ENCODE measurements at regions not wholly inside any gene's neighbourhood (a gene's known extent, or its start where the extent isn't known, plus 50 kb on each side); places are given as distances from the start of the nearest gene placed in this dataset.
A peak's percentile ranks its signal among the peaks of the same experiment; 100 is the strongest.

GRCh38 chr13:85313761-85314503, 485.3 kb downstream of the SLITRK6 start:
- peak; percentile 1 for DNase-seq (ENCODE audit: low read depth)

GRCh38 chr13:85312071-85312470, 487.1 kb downstream of the SLITRK6 start:
- no peak for DNase-seq (ENCODE audit: low read depth)

GRCh38 chr13:85303630-85304029, 495.6 kb downstream of the SLITRK6 start:
- no peak for DNase-seq (ENCODE audit: low read depth)

- no peak for DNase-seq (ENCODE audit: low read depth)
These were observed 500.8 kb downstream of the SLITRK6 start for GRCh38 chr13:85298387-85298924.

- no peak for DNase-seq (ENCODE audit: low read depth)
These were observed 510.5 kb downstream of the SLITRK6 start for GRCh38 chr13:85288698-85289097.

- no peak for DNase-seq (ENCODE audit: low read depth)
These were observed 511.7 kb downstream of the SLITRK6 start for GRCh38 chr13:85287528-85287927.

GRCh38 chr13:85286081-85286480, 513.1 kb downstream of the SLITRK6 start:
- no peak for DNase-seq (ENCODE audit: low read depth)

- no peak for DNase-seq (ENCODE audit: low read depth)
These were observed 514.9 kb downstream of the SLITRK6 start for GRCh38 chr13:85284349-85284748.

- no peak for DNase-seq (ENCODE audit: low read depth)
These were observed 515.8 kb downstream of the SLITRK6 start for GRCh38 chr13:85283408-85283807.

- no peak for DNase-seq (ENCODE audit: low read depth)
These were observed 516.3 kb downstream of the SLITRK6 start for GRCh38 chr13:85282876-85283275.

- no peak for DNase-seq (ENCODE audit: low read depth)
These were observed 520.4 kb downstream of the SLITRK6 start for GRCh38 chr13:85278851-85279250.

GRCh38 chr13:85277748-85278147, 521.5 kb downstream of the SLITRK6 start:
- DNase-seq (ENCODE audit: low read depth) = no peak

- no peak for DNase-seq (ENCODE audit: low read depth)
These were observed 532.4 kb downstream of the SLITRK6 start for GRCh38 chr13:85266771-85267170.

GRCh38 chr13:85266331-85266730, 532.9 kb downstream of the SLITRK6 start:
- DNase-seq (ENCODE audit: low read depth) = no peak

GRCh38 chr13:85265296-85265695, 533.9 kb downstream of the SLITRK6 start:
- no peak for DNase-seq (ENCODE audit: low read depth)

GRCh38 chr13:85262499-85262898, 536.7 kb downstream of the SLITRK6 start:
- DNase-seq (ENCODE audit: low read depth) = no peak

GRCh38 chr13:85261757-85262346, 537.4 kb downstream of the SLITRK6 start:
- DNase-seq (ENCODE audit: low read depth) = no peak

GRCh38 chr13:85260896-85261295, 538.3 kb downstream of the SLITRK6 start:
- no peak for DNase-seq (ENCODE audit: low read depth)

- DNase-seq (ENCODE audit: low read depth) = no peak
These were observed 543.2 kb downstream of the SLITRK6 start for GRCh38 chr13:85255978-85256377.

- DNase-seq (ENCODE audit: low read depth) = no peak
These were observed 544.6 kb downstream of the SLITRK6 start for GRCh38 chr13:85254641-85255040.

- no peak for DNase-seq (ENCODE audit: low read depth)
These were observed 550.1 kb downstream of the SLITRK6 start for GRCh38 chr13:85249151-85249550.

GRCh38 chr13:85247780-85248179, 551.4 kb downstream of the SLITRK6 start:
- DNase-seq (ENCODE audit: low read depth) = no peak

- no peak for DNase-seq (ENCODE audit: low read depth)
These were observed 555.4 kb downstream of the SLITRK6 start for GRCh38 chr13:85243831-85244230.
